DMS153 treated with DMSO at 0.1 percent for 48 hours (cell line): ENCODE measurements at regions not wholly inside any gene's neighbourhood (a gene's known extent, or its start where the extent isn't known, plus 50 kb on each side); places are given as distances from the start of the nearest gene placed in this dataset.
"Not testable (repeated sequence)": the region's sequence is repeated elsewhere in the genome, so short reads cannot be mapped to it uniquely, and the experiment has no call there.

Source experiments
- DNase-seq: peaks from one replicate; lab custom pipeline; 2025; ENCODE audit not compliant: unreplicated experiment; lab: John Stamatoyannopoulos, UW

DNA sequence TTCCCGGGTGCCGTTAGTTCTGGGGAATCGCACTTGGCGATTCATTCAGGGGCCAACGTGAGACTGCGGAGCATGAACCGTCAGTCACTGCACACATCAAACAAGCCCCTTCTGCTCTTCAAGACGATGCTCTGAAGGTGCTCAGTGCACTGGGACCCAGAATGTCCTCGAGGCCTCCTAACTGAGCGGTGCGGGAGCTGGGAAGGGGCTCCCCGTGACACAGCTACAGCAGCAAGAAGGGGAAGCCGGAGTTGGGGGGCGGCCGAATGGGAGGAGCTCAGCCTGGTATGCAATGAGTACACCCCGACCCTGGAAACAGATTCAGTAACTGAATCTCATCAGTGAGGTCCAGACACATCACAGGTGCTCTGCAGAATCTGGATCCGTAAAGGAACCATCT is 150.8 kb downstream of the SHANK2 start:
- DNase-seq: no peak

DNA sequence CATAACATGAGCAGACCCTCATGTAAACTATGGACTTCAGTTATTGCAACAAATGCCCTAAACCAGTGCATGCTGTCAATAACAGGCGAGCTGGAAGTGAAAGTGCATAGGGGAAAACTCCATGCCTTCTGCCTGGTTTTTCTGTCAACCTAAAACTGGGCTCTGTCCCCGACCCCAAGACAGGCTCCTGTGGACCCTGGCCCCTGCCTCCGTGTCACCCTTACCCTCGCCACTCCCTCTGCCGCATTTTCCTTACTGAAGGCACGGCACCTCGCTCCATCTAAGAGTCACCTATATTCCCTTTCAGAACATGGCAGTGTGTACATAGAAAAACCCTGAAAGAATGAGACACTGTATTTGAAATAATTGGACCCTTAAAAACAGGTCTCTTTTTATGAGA is 151.3 kb downstream of the SHANK2 start:
- DNase-seq: no peak

DNA sequence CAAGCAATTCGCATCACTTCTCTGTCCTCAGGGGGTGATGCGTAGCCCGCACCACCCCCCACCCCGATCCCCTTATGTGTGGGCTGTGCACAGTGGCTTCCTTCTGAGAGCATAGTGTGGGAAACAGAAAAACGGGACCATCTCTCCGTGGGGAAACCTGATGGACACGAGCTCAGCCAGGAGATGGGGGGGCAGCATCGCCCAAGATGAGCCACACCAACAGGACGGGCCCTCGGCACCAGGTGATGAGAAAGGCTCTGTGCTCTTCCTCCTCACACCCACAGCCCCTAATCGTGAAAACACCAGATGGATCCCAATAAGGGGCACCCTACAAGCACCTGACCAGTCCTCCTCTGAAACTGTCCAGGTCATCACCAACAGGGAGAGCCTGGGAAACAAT is 153.6 kb downstream of the SHANK2 start:
- DNase-seq: no peak

DNA sequence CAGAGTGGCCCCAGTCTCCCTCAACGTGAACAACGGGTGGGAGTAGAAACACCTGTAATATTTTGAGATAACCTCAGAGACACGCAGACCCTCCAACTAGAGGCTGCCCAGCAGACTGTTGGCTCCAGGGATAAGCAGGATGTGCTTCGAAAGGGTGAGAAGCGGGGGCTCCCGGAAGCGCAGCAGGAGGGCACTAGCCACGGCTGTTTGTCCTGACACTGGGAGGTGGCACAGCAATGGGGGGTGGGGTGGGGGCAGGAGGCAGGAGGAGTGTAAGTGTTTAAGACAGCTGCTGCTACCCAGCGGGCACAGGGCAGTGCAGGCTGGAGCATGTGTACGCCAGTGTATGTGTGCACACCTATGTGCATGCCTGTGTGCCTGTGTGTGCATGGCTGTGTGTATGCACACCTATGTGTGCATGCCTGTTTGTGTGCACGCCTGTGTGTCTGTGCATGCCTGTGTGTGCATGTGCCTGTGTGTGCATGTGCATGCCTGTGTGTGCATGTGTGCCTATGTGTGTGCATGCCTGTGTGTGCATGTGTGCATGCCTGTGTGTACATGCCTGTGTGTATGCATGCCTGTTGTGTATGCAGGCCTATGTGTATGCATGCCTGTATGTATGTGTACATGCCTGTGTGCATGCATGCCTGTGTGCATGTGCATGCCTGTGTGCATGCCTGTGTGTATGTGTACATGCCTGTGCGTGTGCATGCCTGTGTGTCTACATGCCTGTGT is 154.7 kb downstream of the SHANK2 start:
- DNase-seq: no peak

DNA sequence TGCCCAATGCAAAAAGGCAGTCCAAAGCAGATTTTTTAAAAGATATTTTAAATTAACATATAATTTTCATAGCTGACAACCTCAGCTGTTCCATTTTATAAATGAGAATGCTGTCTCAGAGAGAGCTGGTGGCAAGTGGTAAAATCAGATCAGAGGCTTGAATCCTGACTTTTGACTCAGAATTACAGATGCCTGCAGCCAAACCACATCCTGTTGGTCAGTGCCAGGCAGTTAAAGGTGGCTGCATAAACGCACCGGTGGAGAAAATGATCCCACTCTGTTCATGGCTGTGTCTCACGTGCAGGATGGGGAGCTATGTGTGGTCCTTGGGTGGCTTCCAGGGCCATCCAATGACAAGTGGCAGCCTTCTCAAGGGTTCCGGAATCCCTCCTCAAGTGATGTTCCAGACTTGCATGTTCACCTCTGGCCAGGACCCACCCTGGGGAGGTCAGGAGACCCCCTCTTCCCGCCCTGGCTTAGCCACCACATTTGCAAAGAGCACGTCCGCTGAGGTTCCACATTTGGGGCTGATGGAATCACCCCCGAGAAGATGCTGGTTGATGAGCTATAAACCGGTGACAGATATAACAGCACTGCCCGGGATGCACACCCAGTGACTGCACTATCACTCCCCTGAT is 155.5 kb downstream of the SHANK2 start:
- DNase-seq: no peak

DNA sequence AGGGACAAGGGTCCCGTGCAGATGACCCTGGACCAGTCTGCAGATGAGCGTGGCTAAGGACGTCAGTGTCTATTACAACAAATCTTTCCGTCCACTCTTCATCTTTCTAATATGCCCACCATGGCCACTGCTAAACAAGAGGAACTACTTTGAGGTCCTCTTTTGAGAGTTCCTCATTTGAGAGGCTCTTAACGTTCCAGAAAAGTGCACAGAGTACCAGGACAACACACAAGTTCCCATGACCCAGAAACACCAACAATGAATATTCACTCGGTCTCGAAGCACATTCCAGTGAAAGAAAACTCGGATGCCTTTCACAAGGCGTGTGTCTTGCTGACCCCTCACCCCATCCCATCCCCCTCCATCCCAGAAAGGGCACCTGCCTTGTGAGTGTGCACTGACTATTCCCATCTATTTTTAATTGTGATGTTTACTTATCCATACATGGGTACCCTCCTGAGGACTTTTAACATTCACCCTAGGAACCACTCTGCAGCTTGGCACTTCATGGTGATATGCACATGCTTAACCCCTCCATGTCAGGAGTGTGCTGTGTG is 157.0 kb downstream of the SHANK2 start:
- DNase-seq: no peak

DNA sequence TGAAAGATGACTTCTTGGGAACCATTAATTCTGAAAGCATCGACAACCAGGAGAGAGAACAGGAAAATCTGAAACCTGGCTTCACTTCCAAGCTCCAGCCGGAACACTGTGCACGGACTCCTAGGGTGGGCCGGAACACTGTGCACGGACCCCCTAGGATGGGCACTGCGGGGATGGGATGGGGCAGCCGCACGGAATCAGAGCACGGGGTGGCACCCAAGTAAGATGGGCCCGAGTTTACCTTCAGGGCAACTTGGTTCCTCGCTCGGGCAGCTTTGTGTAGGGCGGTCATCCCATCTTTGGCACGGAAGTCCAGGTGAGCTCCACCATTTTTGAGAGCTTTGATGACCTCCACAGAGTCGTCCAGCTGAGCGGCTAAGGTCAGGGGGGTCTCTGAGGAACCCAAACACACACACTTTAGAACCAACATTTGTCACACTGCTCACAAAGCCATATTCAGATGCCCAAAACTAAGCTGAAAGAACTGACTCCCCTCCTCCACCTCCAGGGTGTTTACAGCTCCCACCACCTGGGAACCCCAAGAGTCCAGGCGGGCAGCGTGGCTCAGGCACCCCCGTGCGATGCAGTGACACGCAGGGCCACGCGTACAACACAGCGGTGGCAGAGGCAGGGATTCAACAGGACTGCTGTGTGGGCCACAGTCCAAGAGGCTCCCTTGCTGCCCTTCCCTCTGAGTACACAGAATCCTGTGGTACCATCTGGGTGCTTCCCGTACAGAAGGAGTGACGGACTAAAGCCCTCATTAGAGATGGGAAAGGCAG is 157.9 kb downstream of the SHANK2 start:
- DNase-seq: no peak

DNA sequence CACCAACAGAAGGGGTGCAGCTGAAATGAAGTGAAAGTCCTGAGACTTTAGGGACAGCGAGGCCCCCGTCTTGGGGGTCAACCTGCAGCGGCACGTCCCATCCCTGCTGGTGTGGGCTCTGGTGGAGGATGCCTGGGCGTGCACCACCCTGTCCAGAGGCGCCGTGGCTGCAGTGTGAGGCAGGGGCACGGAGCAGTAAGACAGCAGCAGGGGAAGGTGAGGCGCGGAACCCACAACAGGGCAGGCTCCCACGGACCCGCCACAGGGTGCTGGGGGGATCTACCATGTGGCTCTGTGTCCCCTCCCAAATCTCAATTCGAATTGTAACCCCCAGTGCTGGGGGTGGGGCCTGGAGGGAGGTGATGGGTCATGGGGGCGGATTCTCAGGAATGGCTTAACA is 158.6 kb downstream of the SHANK2 start:
- DNase-seq: no peak

DNA sequence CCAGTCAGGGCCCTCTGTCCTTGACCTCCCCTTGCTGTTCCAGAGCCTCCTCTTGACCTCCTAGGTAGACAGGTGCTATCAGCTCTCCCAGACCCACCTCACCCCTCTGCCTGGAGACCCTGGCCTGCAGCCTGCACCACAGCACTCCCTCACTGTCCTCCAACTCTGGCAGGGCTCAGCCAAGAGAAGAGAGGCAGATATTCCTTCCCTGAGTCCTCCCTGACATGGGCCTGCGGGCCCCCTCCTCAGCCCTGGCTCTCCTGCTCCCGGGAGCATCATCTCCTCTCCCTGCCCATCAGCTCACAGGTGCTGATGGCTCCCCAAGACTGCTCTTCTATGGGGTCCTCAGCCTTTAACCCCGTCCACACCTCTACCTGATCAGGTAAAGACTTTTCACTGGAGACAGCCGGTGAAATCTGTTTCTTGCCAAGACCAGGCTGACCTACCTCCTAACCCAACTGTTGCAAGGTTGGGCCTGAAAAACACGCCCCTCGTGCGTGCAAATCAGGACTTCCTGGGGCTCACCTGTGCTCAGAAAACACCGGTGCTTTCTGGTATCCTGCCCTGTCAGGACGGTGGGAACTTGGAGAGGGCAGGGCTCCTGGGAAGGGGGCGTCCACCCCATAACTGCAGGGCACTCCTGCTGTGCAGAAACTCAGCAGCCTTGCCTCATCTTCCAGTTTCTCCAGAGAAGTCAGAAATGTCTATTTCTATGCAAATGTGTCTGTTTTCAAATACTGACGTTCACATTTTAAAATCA is 160.7 kb downstream of the SHANK2 start:
- no peak for DNase-seq

DNA sequence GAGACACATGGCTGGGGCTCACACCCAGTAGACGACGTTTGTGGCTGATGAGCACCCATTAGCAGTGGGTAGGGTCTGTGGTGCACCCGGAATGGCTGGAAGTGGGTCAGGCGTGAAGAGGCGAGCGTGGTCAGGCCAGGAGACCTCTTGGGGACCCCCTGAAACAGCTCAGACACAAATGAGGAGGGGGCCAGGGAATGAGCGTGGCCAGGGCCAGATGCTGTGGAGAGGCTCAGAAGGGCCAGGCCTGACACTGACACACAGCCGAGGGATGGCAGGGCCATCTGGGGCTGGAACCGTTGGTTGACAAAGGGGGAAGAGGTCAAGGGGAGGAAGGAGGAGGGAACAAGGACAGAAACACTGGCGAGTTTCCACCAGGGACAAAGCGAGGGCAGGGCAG is 162.8 kb downstream of the SHANK2 start:
- no peak for DNase-seq

DNA sequence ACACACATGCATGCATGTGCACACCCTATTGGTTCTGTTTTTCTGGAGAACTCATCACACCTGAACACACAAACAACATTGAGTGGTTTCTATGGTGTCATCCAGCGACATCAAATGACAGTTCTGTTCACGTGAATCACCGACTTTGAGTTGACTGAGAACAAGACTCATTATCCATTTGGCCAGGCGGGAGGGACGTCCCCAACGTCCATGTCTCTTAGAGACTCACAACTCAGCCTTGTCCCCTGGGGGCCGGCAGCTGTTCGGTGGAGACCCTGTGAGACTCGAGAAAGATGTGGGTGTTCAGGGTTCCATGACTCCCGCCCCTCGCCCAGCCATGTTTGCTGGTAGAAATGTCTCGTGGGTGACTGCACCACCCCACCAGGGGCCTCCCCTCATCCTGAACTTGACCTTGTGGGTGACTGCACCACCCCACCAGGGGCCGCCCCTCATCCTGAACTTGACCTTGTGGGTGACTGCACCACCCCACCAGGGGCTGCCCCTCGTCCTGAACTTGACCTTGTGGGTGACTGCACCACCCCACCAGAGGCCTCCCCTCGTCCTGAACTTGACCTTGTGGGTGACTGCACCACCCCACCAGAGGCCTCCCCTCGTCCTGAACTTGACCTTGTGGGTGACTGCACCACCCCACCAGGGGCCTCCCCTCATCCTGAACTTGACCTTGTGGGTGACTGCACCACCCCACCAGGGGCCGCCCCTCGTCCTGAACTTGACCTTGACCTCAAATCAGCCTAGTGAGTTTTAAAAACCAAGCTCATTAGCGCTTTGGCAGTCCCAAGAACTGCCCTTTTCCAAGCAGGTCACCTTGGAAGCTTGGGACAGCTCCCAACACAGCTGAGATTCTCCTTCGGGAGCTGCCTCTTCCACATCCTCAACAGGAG is 163.8 kb downstream of the SHANK2 start:
- not testable (repeated sequence) for DNase-seq

DNA sequence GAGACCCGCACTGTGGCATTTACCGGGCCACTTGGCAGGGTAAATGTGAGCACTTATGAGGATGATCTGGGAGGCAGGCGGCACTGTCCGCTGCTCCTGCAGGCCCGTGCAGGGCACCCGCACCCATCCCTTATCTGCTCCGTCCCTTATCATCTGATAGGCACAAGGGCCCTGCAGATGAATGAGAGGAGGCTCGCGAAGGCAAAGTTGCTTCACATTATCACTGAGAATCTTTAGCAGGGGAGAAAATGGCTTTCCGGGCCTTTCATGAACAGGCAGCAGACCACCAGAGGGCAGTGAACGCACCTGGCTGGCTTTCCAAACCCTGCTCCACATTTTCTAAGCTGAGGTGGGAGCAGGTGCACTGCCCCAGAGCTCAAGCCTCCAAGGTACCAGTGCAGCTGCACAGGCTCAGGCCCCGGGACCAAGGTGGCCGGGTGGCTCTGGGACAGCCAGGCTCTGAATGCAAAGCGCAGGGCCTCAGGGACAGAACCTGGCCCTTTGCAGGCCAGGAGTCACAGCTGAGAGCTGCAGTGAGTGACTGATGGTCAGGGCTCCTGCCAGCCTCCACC is 165.6 kb downstream of the SHANK2 start:
- DNase-seq: peak; percentile 46

DNA sequence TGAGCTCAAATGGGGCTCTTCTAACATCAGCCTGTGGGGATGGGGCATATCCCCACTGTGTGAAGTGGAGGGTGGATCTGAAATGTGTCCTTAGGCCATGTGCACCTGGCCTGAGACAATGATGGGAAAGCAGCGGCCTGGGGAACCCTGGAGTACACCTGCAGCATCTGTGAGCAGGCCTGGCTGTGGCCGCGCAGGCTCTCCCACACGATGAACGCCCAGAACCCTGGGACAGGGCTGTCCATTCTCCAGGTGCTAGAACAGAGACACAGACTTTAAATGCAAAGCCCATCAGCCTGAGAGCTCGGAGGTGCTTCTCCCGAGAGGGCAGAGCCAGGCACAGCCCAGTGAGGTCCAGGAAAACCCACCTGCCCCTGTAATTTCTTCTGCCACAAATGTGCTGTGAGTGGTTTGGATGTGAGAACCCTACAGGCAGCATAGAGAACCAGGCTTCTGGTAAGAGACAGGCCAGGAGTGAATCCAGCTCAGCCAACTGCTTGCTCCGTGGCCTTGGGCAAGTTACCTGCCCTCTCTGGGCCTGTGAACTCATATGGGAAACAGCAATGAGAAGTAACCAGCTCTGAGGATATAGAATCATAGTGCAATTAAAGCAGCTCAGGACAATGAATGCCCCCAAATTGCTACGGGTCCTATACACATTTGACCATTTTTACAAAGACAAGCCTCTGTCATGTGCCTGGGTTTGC is 167.9 kb downstream of the SHANK2 start:
- DNase-seq: no peak

DNA sequence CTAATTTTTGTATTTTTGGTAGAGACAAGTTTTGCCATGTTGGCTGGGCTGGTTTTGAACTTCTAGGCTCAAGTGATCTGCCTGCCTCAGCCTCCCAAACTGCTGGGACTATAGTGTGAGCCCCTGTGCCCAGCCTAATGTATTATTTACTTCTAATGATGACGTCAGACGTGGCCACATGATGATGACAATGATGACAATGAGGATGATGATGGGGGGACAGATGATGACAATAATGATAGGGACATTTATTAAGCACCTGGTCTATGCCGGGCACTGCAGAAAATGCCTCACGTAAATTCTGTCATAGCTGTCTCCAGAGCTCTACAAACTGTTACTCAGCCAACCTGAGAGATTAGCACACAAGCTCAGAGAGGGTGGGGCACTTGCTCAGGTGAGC is 169.3 kb downstream of the SHANK2 start:
- no peak for DNase-seq

DNA sequence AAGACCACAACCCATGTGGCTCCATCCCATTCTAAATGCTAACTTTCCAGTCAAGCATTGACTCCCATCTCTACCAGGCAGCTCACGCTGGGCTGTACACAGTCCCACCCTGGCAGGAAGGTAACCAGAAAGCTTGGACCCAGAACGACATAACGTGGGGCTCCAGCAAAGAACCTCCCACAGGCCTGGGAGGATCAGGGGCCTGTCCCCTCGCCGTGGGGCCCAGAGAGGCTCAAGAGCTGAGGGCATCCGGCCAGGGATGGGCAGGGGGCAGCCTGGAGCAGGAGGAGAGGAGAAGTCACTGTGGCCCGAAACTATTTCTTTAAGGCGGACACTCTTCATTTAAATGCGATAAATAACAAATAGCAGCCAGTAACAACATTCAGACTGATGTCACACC is 169.9 kb downstream of the SHANK2 start:
- DNase-seq: no peak

DNA sequence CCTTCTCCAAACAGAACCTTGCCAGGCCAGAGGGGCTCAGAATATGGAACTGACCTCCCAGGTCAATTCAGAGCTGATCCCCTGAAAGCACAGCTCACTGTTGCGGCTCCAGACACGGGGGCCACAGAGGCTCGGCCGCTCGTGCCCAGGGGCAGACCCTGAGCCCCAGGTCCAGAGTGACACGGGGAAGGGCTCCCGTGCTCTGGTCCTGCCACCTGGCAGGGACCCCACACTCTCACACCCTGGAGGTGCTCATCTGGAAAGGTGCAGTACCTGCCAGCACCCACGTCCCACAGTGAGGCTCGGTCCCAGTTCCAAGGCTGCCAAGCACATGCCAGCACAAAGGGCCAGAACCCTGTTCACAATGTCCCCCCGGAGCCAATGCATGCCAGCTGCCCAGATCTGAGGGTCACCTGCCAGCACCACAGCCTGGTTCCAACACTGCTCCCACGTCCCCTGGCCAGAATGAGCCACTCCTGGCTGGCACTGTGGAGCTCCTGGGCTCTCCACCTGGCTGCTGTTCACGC is 170.6 kb downstream of the SHANK2 start:
- no peak for DNase-seq

DNA sequence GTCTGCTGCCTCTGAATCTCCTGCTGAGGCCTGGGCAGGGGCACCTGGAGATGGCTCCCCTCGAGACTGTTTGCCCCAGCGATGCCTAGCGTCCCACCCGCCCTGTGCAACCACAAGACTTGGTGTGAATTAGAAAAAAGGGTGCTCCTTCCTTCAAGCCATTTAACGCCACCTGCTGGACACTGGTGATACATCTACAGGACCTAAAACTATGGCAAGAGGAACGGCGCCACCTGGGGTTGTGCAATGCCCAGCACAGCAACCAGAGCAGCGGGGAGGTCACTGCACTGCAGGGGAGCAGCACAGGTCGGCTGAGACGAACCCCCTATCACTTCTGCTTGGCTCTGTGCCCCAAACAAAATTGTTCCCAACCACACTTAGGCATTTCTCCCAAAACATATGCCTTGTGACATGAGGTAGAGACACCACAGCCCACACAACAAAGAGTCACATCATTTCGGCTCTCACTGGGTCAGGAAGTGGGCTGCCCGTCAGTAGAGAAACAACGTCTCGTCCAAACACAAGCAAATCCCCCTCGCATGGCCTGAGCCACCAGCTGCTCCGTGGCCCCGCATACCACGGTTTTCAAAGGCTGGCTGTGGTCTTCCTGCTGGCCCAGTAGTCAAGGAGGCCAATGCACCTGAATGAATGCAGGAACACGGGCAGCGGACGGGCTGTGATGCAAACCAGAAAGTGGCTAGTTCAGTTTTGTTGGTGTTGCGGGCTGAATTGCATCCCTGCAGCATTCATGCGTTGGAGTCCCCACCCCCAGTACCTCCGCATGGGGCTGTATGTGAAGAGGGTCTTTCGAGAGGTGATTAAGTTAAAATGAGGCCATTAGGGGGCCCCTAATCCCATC is 171.9 kb downstream of the SHANK2 start:
- DNase-seq: peak; percentile 73

DNA sequence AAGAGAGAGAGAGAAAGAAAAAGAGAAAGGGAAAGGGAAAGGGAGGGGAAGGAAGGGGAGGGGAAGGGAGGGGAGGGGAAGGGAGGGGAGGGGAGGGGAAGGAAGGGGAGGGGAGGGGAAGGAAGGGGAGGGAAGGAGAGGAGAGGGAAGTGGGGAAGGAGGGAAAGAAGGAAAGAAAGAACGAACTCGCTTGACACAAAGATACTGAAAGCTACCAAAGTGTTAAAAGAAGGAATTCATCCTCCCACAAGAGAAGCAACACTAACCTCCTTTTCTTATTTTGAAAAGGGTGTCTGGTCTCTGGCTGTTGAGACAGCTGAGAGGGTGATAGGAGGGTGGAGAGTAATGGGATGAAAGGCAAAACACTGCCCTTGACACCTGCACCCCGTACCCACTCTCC is 172.6 kb downstream of the SHANK2 start:
- DNase-seq: no peak
